K562 (cell line): ENCODE measurements at regions not wholly inside any gene's neighbourhood (a gene's known extent, or its start where the extent isn't known, plus 50 kb on each side); places are given as distances from the start of the nearest gene placed in this dataset.

Source experiments
- ATAC-seq: fragments of 200-7000 bp; cut with Tn5 transposase; 3 replicates; pipeline ENCODE4 v1.9.1; 2020; ENCODE audit warnings: moderate library complexity
- BruUV-seq: library from RNA; stranded (reverse); fragments of 400-500 nt; replicated peaks from 2 replicates; lab custom pipeline; 2021; lab: Mats Ljungman, UMichigan
- CTCF ChIA-PET: fragments of 300-600 bp; formaldehyde crosslinking; extraction: SDS; loops from one replicate; lab custom pipeline; 2021; ENCODE audit warnings: low intra/inter-chr PET ratio; lab: Yijun Ruan, JAX
- POLR2A ChIA-PET: fragments of 300-600, 350-650 bp; sonication (Branson Sonifier 250); formaldehyde crosslinking; extraction: SDS; loops from one replicate; lab custom pipeline; 2021; ENCODE audit warnings: antibody characterized with exemption, inconsistent platforms; lab: Yijun Ruan, JAX
- DNase-seq, 4 experiments: peaks; one replicate each; pipeline versions ENCODE4 v3.0.0 to v3.0.0-alpha.2; 2011 to 2018; ENCODE audit warnings: low spot score in 3 of 4, mixed read lengths in 3 of 4; ENCODE audit errors: extremely low read depth in 1 of 4
- FAIRE-seq: peaks from 2 replicates; lab custom pipeline; 2011; peaks lifted over from hg19 to GRCh38; lab: Jason Lieb, UNC
- H2AFZ ChIP-seq: 2 replicates; pipeline ENCODE4 v1.6.0; 2011; ENCODE audit warnings: low read depth, low read length, control low read depth, inconsistent platforms
- H3K27ac ChIP-seq: fragments of 200-600 bp; 3 replicates; pipeline ENCODE4 v1.8.0; 2011; ENCODE audit warnings: low read depth, mild to moderate bottlenecking, control low read depth, inconsistent platforms, low read length, moderate library complexity, mixed read lengths; ENCODE audit errors: extremely low read depth
- H3K27me3 ChIP-seq, 2 experiments: fragments of 300-600 bp in 1 of 2; 2 replicates in 1 of 2; 3 replicates in 1 of 2; pipeline versions ENCODE4 v1.6.0 to v1.8.0; 2011; ENCODE audit warnings: inconsistent platforms in 2 of 2, low read length in 2 of 2, mild to moderate bottlenecking in 1 of 2, mixed read lengths in 1 of 2, moderate library complexity in 1 of 2; ENCODE audit not compliant: control insufficient read depth in 2 of 2, insufficient read depth in 2 of 2
- H3K36me3 ChIP-seq: fragments of 300-600 bp; 3 replicates; pipeline ENCODE4 v1.8.0; 2011; ENCODE audit warnings: mild to moderate bottlenecking, low read length, inconsistent platforms; ENCODE audit not compliant: control insufficient read depth, insufficient read depth
- H3K4me1 ChIP-seq, 2 experiments: fragments of 200-600 bp in 1 of 2; replicated peaks in 1 of 2; 2 replicates in 1 of 2; 3 replicates in 1 of 2; pipeline versions ENCODE4 v1.5.1 to v1.8.0; 2011; ENCODE audit warnings: inconsistent platforms in 2 of 2, low read length in 2 of 2, mild to moderate bottlenecking in 1 of 2, mixed read lengths in 1 of 2, moderate library complexity in 1 of 2; ENCODE audit not compliant: control insufficient read depth in 2 of 2, insufficient read depth in 2 of 2
- H3K4me2 ChIP-seq: 2 replicates; pipeline ENCODE4 v1.6.1; 2011; ENCODE audit warnings: low read length, control low read depth, inconsistent platforms, mixed read lengths; ENCODE audit not compliant: insufficient read depth
- H3K4me3 ChIP-seq: fragments of 200-600 bp; sonication (generic), shearing (Covaris generic); 2 replicates; pipeline ENCODE4 v1.5.1; 2016; ENCODE audit warnings: control low read depth, inconsistent platforms
- H3K79me2 ChIP-seq: fragments of 200-600 bp; 3 replicates; pipeline ENCODE4 v1.8.0; 2011; ENCODE audit warnings: low read length, inconsistent platforms; ENCODE audit not compliant: control insufficient read depth, insufficient read depth
- H3K9ac ChIP-seq, 2 experiments: 2 replicates each; pipeline versions ENCODE4 v1.6.0 to v1.6.1; 2011; ENCODE audit warnings: low read depth in 2 of 2, low read length in 2 of 2, control low read depth in 1 of 2, inconsistent platforms in 1 of 2, mild to moderate bottlenecking in 1 of 2, mixed read lengths in 1 of 2; ENCODE audit not compliant: insufficient read depth in 1 of 2
- H3K9me1 ChIP-seq: one replicate; pipeline ENCODE4 v1.6.0; 2011; ENCODE audit warnings: inconsistent platforms, mild to moderate bottlenecking, low read length, moderate library complexity; ENCODE audit not compliant: control insufficient read depth, insufficient read depth
- H3K9me3 ChIP-seq: replicated peaks from 2 replicates; pipeline ENCODE4 v1.5.1; 2011; ENCODE audit warnings: low read depth, low read length, inconsistent platforms; ENCODE audit not compliant: control insufficient read depth, insufficient read depth
- H4K20me1 ChIP-seq: replicated peaks from 2 replicates; pipeline ENCODE4 v1.6.1; 2011; ENCODE audit warnings: low read length, inconsistent platforms, mixed read lengths; ENCODE audit not compliant: control insufficient read depth, insufficient read depth
- ASH1L ChIP-seq: fragments of 450-650 bp; IDR thresholded peaks from 2 replicates; pipeline ENCODE4 v1.6.1; 2018; ENCODE audit warnings: borderline replicate concordance, mild to moderate bottlenecking, low read depth; ENCODE audit not compliant: partially characterized antibody
- FOXJ2 ChIP-seq: fragments of 200-800 bp; sonication (Bioruptor generic); IDR thresholded peaks from 2 replicates; pipeline ENCODE4 v1.6.1; 2016; ENCODE audit warnings: missing genetic modification characterization, missing compliant biosample characterization
- IFI16 ChIP-seq: fragments of 250-450 bp; sonication (Bioruptor Pico); IDR thresholded peaks from 2 replicates; pipeline ENCODE4 v2.1.2; 2022; ENCODE audit warnings: mild to moderate bottlenecking, inconsistent platforms
- MXI1 ChIP-seq: IDR thresholded peaks from 2 replicates; pipeline ENCODE4 v1.6.1; 2011; ENCODE audit warnings: low read depth, mild to moderate bottlenecking, improper control_type of control experiment, low read length
- NFRKB ChIP-seq: fragments of 450-650 bp; IDR thresholded peaks from 2 replicates; pipeline ENCODE4 v1.6.1; 2016; ENCODE audit warnings: low read depth
- whole genome bisulfite sequencing: fragments of 100-300 bp; shearing (Covaris generic); methylation state at CpG from one replicate; pipeline ENCODE4 v1.1.6; 2016; ENCODE audit warnings: low coverage, mixed read lengths; ENCODE audit not compliant: insufficient coverage; ENCODE audit errors: missing lambda C conversion rate; 5-methylcytosine and 5-hydroxymethylcytosine counted together
- in situ Hi-C: fragments of 300-500 bp; cut with MboI; formaldehyde crosslinking; loops from 4 replicates; pipeline ENCODE4 v1.15.0; 2018; ENCODE audit warnings: inconsistent platforms, mixed read lengths
- intact Hi-C: fragments of 100-400 bp; cut with micrococcal nuclease; formaldehyde crosslinking; loops from 2 replicates; pipeline ENCODE4 v1.14.2; 2022

GRCh38 chr7:114084472-114085312 lies 165.9 kb upstream of the PPP1R3A start:
- no peak for ATAC-seq
- in situ Hi-C loops = no loop called here
- H3K9ac ChIP-seq = no peak overlapping the region
- TF ChIP-seq IFI16 (CRISPR knock-in tag) (no peak), FOXJ2 (no peak), ASH1L (no peak), MXI1 (no peak), NFRKB (no peak)
- no peaks in the 10 kb centered on the region for H3K9me1 ChIP-seq
- intact Hi-C loops = no loop called here
- 10% methylated on average over 55 of the region's 64 CpGs for WGBS
- H3K36me3 ChIP-seq = no peaks in the 10 kb centered on the region
- ChIA-PET CTCF (interaction anchor here (0.7 kb wide), 1 partner anchor 303 kb away, joined by 3 read pairs; no protein-coding TSS in a partner anchor), POLR2A (no interaction called here)
- no peaks in the 10 kb centered on the region for H3K79me2 ChIP-seq
- peaks cover 0 to 8% of the 10 kb centered on the region in 2 experiments; a peak in 1 of 5 replicates for H3K4me1 ChIP-seq
- no peak overlapping the region for H3K27ac ChIP-seq
- no peaks in the 10 kb centered on the region for H4K20me1 ChIP-seq
- DNase-seq = no peak
- no peak overlapping the region for H3K4me2 ChIP-seq
- no peak for FAIRE-seq
- H2AFZ ChIP-seq = no peak overlapping the region
- no peak overlapping the region for H3K4me3 ChIP-seq
- no peaks in the 10 kb centered on the region for H3K9me3 ChIP-seq
- peaks cover 0 to 4% of the 10 kb centered on the region in 2 experiments; a peak in 1 of 5 replicates for H3K27me3 ChIP-seq
- no TSS peak for BruUV-seq
